ENCODE measurements at regions not wholly inside any gene's neighbourhood (a gene's known extent, or its start where the extent isn't known, plus 50 kb on each side); places are given as distances from the start of the nearest gene placed in this dataset.

DNA sequence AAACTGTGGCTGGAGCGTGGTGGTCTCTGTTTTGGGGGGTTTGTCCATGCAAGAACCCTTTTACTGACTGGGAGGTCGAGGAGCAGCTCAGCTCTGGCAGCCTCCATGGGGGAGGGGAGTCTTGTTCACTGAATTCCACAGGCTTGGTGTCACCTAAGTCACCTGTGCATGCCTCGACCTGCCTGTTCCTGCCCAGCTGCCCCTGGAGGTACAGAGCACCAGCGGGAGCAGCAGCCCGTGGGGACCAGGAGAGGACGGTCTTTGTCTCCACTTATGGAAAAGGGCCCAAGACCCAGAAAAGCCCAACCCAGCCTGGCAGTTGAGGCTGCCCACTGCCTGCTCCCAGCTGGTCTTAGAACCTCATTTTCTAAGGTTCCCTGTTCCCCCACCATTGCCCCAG lies 168.7 kb upstream of the AGAP1 start:
- TF ChIP-seq FOXM1 (IDR thresholded peaks at IDR 0.05; ENCODE audit: borderline replicate concordance) (no peak), SP1 (IDR thresholded peaks at IDR 0.05) (no peak), HDGF (IDR thresholded peaks at IDR 0.05; ENCODE audit: borderline replicate concordance) (no peak), ELF4 (IDR thresholded peaks at IDR 0.05) (no peak), ARNT (IDR thresholded peaks at IDR 0.05) (no peak), BHLHE40 (IDR thresholded peaks at IDR 0.05; ENCODE audit: borderline replicate concordance) (no peak), L3MBTL2 (conservative IDR thresholded peaks at IDR 0.05) (no peak), TARDBP (IDR thresholded peaks at IDR 0.05) (no peak)

Data from HEK293T (cell line).